Stimulated activated CD8-positive, alpha-beta memory T cell treated with anti-CD3 and anti-CD28 coated beads, Interleukin-7, amount 100 ng/mL, for 1 hour (primary cell): ENCODE measurements at regions not wholly inside any gene's neighbourhood (a gene's known extent, or its start where the extent isn't known, plus 50 kb on each side); places are given as distances from the start of the nearest gene placed in this dataset.
"Not testable (repeated sequence)": the region's sequence is repeated elsewhere in the genome, so short reads cannot be mapped to it uniquely, and the experiment has no call there.

ENCODE experiments used
- DNase-seq, 2 donors: peaks; one replicate each; pipeline ENCODE4 v3.0.0-alpha.2; 2020; ENCODE audit warnings: low read depth in 2 of 2

GRCh38 chr12:97616946-97617345 lies 154.3 kb downstream of the RMST start:
- DNase-seq, result no peak

DNA sequence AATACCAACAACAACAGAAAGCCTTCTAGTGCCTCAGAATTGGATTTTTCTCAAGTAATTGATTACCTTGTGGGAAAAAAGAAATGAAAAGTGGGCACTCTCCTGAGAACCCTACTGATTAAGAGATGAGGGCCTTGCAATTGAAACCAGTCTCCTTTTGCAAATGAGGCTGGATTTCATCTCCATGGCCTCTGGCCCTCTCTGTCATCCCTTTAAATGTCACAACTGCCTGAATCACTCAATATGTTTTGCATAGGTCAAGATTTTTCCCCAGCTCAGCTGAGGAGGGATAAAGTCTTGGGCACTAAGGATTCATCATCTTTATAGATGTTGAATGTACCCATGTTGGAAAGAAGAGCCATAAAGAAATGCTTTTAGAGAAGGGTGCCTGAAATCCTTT lies 166.4 kb downstream of the RMST start:
- DNase-seq, result no peak

DNA sequence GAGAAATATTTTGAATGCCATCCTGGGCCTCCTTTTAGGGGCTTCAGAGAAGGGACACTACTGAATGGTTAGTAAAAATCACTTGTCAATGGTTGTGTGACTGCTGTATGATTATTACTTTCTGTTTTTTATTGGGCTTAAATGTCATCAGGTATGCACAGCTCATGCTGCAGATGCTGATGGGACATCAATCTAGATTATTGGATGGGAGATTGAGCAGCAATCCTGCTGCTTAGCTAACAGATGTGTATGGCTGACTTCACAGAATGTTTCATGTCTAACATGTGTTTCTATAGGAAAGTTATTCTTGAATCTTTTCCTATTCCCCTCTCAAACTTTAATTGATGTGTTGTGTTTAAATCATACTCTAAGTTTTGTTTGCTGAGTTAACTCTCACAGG lies 166.8 kb downstream of the RMST start:
- DNase-seq, result no peak

GRCh38 chr12:97630356-97630755 lies 167.8 kb downstream of the RMST start:
- DNase-seq, result no peak

GRCh38 chr12:97630875-97631274 lies 168.3 kb downstream of the RMST start:
- no peak for DNase-seq

- DNase-seq, result no peak
Observed at GRCh38 chr12:97637770-97638169, 175.2 kb downstream of the RMST start.

DNA sequence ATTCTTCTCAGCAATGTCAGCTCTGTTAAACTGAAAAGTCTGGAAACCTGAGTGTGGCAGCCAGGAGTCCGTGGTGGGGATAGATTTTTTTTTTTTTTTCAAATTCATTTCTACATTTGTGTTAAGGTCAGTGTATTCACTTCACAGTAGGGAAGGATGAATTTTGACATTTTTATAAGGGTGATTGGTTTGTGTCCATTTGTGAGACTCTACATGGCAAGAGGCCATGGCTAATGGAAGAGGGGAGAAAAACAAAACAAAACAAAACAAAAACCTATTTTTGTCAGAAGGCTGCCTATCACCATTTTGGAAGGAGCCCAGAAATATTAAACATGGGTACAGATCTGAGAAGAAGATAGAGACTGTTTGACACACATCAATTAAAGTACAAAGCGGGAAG lies 176.1 kb downstream of the RMST start:
- no peak for DNase-seq

DNA sequence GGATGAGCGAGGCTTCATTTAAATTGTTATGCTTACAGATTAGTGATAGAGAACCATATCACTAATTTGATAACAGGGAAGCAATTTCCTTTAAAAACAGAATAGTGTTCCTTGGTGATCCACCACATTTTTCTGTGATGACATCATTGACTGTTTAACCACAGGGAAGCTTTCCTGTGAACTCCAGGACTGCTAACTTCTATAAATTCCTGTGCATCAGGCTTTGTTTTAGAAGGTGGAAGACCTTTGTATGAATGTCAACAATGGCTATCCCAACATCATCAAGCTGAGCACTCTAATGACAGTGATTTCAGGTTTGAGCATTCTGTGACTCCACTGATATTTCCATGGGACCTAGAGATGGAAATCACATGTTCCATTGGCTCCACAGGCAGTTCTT lies 177.1 kb downstream of the RMST start:
- DNase-seq, result no peak

DNA sequence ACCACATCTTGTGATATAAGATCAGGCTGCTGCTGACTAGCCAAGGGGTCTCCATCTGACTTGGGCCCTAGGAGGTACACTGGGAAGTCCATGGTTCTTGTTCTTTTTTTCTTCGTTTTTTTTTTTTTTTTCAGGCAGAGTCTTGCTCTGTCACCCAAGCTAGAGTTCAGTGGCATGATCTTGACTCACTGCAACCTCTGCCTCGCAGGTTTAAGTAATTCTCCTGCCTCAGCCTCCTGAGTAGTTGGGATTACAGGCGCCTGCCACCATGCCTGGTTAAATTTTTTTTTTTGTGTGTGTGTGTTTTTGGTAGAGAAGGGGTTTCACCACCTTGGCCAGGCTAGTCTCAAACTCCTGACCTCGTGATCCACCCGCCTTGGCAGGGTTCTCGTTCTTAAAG lies 178.2 kb downstream of the RMST start:
- no peak for DNase-seq

DNA sequence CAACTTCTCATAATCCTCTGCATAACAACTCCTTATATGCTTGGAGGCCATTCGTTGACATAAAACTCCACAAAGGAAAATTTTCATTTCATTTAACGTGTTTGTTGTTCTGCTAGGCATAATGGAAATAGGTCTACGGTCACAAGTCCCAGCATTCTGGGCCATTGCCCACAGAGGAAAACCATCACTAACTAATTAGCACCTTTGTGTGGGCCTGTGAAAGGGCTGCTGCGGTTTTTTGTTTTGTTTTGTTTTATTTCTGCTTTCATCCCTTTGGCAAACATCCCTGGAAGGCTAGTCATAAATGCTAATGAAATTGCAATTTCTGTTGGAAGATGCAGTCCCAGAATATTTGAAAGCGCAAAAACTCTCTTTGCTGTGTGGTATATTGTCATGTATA lies 180.3 kb downstream of the RMST start:
- no peak for DNase-seq

- DNase-seq, result no peak
Observed at GRCh38 chr12:97643924-97644323, 181.3 kb downstream of the RMST start.

- no peak for DNase-seq
Observed at GRCh38 chr12:97645726-97646125, 183.1 kb downstream of the RMST start.

DNA sequence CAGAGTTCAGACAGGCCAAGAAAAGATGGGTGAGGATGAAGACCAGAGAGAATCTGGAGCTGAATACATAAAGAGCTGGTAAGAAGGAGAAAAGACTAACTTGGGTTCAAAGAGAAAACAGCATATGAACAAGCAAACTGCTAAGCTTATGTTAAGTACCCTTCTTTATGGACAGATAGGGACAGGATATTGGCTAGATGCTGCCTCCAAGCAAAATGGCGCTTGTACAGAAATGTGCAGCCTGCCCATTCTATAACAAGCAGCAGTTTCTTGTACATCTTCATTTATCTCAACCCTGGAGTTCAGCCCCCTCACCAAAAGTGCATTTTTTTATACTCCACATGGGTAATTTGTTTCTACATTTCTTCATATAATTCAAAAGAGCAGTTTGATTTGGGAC lies 184.5 kb downstream of the RMST start:
- no peak for DNase-seq

DNA sequence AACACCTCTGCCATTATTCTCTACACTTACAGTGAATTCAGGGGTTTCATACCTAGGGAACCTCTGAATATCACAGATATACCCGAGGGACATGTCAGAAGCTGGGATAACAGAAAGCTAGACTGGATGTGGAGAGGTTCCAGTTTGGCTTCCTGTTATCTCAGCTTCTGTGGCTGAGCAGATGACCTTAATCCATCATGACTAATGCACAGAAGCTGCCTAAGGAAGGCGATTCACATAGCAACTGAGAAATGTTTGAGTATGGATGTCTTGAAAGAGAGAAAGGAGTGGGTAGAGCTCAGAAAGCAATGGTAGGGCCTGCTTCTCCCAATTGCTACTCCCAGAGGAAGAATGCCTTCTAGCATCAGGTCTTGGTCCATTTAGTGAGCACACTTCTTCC lies 187.6 kb downstream of the RMST start:
- DNase-seq, result no peak

DNA sequence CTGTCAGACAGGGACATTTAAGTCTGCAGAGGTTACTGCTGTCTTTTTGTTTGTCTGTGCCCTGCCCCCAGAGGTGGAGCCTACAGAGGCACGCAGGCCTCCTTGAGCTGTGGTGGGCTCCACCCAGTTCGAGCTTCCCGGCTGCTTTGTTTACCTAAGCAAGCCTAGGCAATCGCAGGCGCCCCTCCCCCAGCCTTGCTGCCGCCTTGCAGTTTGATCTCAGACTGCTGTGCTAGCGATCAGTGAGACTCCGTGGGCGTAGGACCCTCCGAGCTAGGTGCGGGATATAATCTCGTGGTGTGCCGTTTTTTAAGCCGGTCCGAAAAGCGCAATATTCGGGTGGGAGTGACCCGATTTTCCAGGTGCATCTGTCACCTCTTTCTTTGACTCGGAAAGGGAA lies 193.9 kb downstream of the RMST start:
- not testable (repeated sequence) for DNase-seq

DNA sequence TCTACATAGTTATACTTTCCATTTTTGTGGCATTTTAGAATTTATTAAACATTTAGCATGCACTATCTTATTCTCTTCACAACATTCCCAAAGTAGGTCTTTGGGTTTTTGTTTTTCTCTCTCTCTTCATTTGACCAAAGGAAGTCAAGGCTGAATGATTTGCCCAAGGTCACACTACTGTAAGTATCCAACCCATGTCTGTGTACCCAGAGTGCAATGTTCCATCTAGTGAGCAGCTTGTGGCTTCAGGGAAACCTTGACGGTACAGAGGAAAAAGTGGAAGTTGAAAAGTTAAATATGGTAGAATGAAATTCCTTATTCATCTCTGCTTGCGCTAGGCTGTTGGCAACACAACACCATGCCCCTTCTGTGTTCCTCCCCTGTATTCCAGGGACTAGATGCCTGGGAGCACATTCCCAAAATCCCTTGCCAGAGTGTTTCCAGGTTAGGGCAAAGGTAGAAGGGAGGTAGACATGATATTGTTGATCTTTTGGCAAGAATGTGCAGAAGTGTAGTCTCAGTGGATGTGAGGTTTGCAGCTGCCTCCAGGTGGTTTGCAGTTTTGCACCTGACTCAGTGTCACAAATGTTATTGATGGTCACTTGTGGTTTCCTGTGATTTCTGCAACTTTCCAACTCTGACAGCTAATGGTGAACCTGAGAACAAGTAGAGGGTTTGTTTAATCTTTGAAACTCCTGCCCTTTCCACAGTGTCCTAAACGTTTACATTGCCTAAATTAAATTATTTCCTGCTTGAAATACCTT lies 196.7 kb downstream of the RMST start:
- DNase-seq, result no peak

DNA sequence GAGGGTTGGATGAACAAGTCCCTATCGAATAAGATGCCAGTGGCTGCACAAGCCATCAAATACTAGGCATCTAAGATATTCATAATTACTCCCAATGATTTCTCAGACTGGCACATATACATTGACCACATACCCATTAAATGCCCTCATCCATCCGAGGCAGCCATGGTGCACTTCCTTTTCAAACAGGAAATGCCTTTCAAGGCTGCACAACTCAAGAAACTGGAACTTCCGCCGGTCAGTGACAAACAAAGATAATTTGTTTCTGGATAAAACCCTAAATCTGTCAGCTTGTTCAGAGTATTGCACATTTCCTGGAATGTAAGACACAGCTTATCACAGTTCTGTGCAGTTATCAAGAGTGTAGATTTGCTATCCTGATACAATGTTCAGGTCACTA lies 203.7 kb downstream of the RMST start:
- DNase-seq, result no peak

DNA sequence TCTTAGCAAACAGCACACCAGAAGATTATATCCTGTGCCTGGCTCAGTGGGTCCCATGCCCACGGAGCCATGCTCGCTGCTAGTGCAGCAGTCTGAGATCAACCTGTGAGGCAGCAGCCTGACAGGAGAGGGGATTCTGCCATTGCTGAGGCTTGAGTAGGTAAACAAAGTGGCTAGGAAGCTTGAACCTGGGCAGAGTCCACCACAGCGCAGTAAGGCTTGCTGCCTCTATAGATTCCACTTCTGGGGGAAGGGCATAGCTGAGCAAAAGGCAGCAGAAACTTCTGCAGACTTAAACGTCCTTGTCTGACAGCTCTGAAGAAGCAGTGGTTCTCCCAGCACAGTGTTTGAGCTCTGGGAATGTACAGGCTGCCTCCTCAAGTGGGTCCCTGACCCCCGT lies 210.3 kb downstream of the RMST start:
- DNase-seq, result no peak

- no peak for DNase-seq
Observed at GRCh38 chr12:97680751-97681150, 218.1 kb downstream of the RMST start.

DNA sequence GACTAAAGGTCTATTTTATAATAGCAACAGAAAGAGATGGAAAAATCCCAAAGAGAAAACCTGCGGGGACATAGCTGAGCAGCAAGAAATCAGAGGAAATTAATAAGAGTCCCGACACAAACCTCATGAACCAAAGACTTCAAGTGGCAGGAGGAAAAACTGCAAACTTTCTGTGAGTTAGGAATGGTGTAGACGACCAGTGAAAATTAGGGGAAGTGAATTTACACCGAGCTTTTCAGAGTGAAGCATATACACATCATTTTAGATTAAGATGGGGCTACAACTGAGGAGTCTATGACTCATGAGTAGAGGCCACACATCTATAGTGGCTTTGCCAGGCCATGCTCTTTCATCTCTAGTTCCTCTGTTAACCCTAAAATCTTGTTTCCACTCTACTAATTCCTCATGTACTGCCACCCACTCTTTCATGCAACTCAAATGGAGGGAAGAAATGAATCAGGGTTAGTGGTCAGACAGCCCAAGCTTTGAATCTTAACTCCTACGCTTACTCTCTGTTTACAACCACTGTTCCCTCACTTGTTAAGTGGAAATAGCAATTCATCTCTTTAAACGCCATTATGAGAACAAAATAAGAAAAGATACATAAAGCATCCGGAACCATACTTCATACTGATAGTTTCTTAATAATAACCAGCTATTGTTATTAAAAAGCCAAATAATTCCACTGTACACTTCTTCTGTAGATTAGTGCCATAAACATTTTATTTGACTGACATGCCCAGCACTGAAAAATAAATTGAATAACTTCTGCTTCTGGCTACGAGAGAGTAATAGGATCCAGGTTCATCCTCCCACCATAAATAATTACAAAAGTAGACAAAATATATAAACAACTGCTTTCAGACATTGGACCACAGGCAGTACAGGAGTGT lies 219.3 kb downstream of the RMST start:
- no peak for DNase-seq

GRCh38 chr12:97685360-97685759 lies 222.8 kb downstream of the RMST start:
- no peak for DNase-seq

GRCh38 chr12:97701901-97702300 lies 239.3 kb downstream of the RMST start:
- no peak for DNase-seq

DNA sequence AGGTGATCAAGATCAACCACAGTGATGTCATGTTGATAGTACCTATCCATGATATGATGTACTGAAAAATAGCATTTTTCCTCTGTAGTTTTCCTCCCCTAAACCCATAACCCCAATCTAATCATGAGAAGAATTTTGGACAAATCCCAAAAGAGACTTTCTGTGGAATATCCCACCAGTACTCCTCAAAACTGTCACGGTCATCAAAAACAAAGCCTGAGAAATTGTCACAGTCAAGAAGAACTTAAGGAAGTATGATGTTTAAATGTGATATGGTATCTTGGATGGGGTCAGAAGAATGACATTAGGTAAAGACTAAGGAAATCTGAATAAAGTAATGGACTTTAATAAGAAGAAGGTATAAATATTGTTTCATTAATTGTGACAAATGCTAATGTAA lies 248.8 kb downstream of the RMST start:
- no peak for DNase-seq
